ENCODE measurements at regions not wholly inside any gene's neighbourhood (a gene's known extent, or its start where the extent isn't known, plus 50 kb on each side); places are given as distances from the start of the nearest gene placed in this dataset.

DNA sequence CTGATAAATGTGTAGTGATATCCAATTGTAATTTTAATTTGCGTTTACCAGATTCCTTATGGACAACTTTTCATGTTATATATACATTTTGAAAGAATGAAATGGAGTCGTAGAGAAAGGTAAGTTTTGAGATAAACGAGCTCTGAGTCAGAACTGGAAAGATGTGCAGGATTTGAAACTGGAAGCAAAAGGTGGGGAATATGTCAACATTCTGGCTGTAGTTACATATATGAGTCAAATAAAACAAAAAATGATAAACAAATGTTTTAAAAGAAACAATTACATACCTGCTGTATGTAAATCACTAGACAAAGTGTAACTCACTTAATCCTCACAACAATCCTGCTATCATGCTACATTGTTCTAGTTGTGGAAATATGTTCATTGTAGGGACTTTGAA, 84.0 kb downstream of the LPAR4 start (continued):
- TF ChIP-seq, protein P1, sequence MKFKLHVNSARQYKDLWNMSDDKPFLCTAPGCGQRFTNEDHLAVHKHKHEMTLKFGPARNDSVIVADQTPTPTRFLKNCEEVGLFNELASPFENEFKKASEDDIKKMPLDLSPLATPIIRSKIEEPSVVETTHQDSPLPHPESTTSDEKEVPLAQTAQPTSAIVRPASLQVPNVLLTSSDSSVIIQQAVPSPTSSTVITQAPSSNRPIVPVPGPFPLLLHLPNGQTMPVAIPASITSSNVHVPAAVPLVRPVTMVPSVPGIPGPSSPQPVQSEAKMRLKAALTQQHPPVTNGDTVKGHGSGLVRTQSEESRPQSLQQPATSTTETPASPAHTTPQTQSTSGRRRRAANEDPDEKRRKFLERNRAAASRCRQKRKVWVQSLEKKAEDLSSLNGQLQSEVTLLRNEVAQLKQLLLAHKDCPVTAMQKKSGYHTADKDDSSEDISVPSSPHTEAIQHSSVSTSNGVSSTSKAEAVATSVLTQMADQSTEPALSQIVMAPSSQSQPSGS (IDR thresholded peaks at IDR 0.05; ENCODE audit: low read length), result no peak
- TF ChIP-seq KDM1A (IDR thresholded peaks at IDR 0.05; ENCODE audit: borderline replicate concordance), result no peak
- TF ChIP-seq CREB1 (IDR thresholded peaks at IDR 0.05; ENCODE audit: low read depth), result no peak
- TF ChIP-seq, protein P2, sequence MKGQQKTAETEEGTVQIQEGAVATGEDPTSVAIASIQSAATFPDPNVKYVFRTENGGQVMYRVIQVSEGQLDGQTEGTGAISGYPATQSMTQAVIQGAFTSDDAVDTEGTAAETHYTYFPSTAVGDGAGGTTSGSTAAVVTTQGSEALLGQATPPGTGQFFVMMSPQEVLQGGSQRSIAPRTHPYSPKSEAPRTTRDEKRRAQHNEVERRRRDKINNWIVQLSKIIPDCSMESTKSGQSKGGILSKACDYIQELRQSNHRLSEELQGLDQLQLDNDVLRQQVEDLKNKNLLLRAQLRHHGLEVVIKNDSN (IDR thresholded peaks at IDR 0.05; ENCODE audit: borderline replicate concordance, extremely low read length, insufficient read depth, low read depth, low read length), result no peak
- no peak for TF ChIP-seq CREM (IDR thresholded peaks at IDR 0.05; ENCODE audit: low read depth)
- TF ChIP-seq TARDBP (IDR thresholded peaks at IDR 0.05; ENCODE audit: borderline replicate concordance), result no peak

DNA sequence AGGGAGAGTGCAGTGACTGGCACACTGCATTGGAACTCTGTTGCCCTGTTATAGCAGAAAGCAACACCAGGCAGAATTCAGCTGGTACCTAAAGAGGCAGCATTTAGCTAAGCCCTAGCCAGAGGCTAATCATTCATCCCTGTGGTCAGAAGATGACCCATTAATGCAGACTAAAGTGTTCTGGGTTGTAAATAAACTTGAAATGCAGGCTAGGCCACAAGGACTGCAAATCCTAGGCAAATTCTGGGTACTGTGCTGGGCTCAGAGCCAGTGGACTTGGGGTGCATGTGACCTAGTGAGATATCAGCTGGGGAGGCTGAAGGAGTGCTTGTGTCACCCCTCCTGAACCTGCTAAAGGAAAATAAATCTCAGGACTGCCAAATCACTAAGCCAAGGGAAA, 91.2 kb downstream of the LPAR4 start:
- Histone ChIP-seq H3K79me2 (ENCODE audit: control insufficient read depth, insufficient read depth, low read length) (no peaks in the 10 kb centered on the region), H3K4me3 (no peak overlapping the region), H3K27me3 (replicated peaks in 1 of 2; ENCODE audit: control insufficient read depth in 2 of 2, insufficient read depth in 2 of 2, low read length in 1 of 2) (no peaks in the 10 kb centered on the region), H3K9ac (ENCODE audit: control insufficient read depth, insufficient read depth, low read length) (no peak overlapping the region), H2AFZ (ENCODE audit: control insufficient read depth, low read depth, low read length) (no peak overlapping the region), H3K4me2 (ENCODE audit: control insufficient read depth, insufficient read depth) (no peak overlapping the region), H3K36me3 (ENCODE audit: control insufficient read depth in 2 of 2, insufficient read depth in 2 of 2, low read length in 1 of 2) (no peaks in the 10 kb centered on the region), H3K9me3 (replicated peaks; ENCODE audit: control insufficient read depth, insufficient read depth, low read length) (no peaks in the 10 kb centered on the region), H4K20me1 (ENCODE audit: control insufficient read depth, insufficient read depth) (no peaks in the 10 kb centered on the region), H3K27ac (ENCODE audit: control insufficient read depth, insufficient read depth) (no peak overlapping the region), H3K4me1 (ENCODE audit: control insufficient read depth, insufficient read depth, low read length) (no peaks in the 10 kb centered on the region)
- ChIA-PET RAD21 (ENCODE audit: unreplicated experiment) (no interaction called here), SMC1A (ENCODE audit: uncharacterized antibody, unreplicated experiment) (no interaction called here), CTCF (no interaction called here), POLR2A (no interaction called here)
- ATAC-seq, result no peak
- intact Hi-C loops (cut with micrococcal nuclease; ENCODE audit: unreplicated experiment), result no loop called here
- no TSS peak for BruUV-seq (replicated peaks)
- in situ Hi-C loops (cut with MboI), result no loop called here
- DNase-seq (ENCODE audit: low read depth, low spot score), result no peak
- no peak for FAIRE-seq
- TF ChIP-seq IRF4 (IDR thresholded peaks at IDR 0.05; ENCODE audit: low read depth, low read length) (no peak), CHD1 (IDR thresholded peaks at IDR 0.05; ENCODE audit: low read depth, low read length) (no peak), HCFC1 (IDR thresholded peaks at IDR 0.05; ENCODE audit: low read length) (no peak), NFYA (IDR thresholded peaks at IDR 0.05; ENCODE audit: borderline replicate concordance, low read depth, low read length) (no peak), TBL1XR1 (IDR thresholded peaks at IDR 0.05; ENCODE audit: low read depth, low read length) (no peak), EP300 (IDR thresholded peaks at IDR 0.05; ENCODE audit: borderline replicate concordance in 1 of 2, control insufficient read depth in 1 of 2, low read depth in 2 of 2, low read length in 2 of 2) (no peak), TCF3 (IDR thresholded peaks at IDR 0.05; ENCODE audit: borderline replicate concordance, insufficient read depth, low read depth, low read length) (no peak), KDM1A (IDR thresholded peaks at IDR 0.05; ENCODE audit: borderline replicate concordance) (no peak), FOS (IDR thresholded peaks at IDR 0.05; ENCODE audit: borderline replicate concordance, extremely low read depth, insufficient read length) (no peak)
- TF ChIP-seq, protein P3, sequence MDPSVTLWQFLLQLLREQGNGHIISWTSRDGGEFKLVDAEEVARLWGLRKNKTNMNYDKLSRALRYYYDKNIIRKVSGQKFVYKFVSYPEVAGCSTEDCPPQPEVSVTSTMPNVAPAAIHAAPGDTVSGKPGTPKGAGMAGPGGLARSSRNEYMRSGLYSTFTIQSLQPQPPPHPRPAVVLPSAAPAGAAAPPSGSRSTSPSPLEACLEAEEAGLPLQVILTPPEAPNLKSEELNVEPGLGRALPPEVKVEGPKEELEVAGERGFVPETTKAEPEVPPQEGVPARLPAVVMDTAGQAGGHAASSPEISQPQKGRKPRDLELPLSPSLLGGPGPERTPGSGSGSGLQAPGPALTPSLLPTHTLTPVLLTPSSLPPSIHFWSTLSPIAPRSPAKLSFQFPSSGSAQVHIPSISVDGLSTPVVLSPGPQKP (IDR thresholded peaks at IDR 0.05; ENCODE audit: low read depth, low read length), result no peak
- TF ChIP-seq, protein P4, sequence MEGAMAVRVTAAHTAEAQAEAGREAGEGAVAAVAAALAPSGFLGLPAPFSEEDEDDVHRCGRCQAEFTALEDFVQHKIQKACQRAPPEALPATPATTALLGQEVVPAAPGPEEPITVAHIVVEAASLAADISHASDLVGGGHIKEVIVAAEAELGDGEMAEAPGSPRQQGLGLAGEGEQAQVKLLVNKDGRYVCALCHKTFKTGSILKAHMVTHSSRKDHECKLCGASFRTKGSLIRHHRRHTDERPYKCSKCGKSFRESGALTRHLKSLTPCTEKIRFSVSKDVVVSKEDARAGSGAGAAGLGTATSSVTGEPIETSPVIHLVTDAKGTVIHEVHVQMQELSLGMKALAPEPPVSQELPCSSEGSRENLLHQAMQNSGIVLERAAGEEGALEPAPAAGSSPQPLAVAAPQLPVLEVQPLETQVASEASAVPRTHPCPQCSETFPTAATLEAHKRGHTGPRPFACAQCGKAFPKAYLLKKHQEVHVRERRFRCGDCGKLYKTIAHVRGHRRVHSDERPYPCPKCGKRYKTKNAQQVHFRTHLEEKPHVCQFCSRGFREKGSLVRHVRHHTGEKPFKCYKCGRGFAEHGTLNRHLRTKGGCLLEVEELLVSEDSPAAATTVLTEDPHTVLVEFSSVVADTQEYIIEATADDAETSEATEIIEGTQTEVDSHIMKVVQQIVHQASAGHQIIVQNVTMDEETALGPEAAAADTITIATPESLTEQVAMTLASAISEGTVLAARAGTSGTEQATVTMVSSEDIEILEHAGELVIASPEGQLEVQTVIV (IDR thresholded peaks at IDR 0.05; ENCODE audit: borderline replicate concordance, partially characterized antibody), result no peak
- TF ChIP-seq, protein P5, sequence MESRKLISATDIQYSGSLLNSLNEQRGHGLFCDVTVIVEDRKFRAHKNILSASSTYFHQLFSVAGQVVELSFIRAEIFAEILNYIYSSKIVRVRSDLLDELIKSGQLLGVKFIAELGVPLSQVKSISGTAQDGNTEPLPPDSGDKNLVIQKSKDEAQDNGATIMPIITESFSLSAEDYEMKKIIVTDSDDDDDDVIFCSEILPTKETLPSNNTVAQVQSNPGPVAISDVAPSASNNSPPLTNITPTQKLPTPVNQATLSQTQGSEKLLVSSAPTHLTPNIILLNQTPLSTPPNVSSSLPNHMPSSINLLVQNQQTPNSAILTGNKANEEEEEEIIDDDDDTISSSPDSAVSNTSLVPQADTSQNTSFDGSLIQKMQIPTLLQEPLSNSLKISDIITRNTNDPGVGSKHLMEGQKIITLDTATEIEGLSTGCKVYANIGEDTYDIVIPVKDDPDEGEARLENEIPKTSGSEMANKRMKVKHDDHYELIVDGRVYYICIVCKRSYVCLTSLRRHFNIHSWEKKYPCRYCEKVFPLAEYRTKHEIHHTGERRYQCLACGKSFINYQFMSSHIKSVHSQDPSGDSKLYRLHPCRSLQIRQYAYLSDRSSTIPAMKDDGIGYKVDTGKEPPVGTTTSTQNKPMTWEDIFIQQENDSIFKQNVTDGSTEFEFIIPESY (IDR thresholded peaks at IDR 0.05), result no peak

Measured in GM12878 (cell line).